NCI-H345 treated with DMSO at 0.1 percent for 48 hours (cell line): ENCODE measurements at regions not wholly inside any gene's neighbourhood (a gene's known extent, or its start where the extent isn't known, plus 50 kb on each side); places are given as distances from the start of the nearest gene placed in this dataset.
"Not testable (repeated sequence)": the region's sequence is repeated elsewhere in the genome, so short reads cannot be mapped to it uniquely, and the experiment has no call there.

ENCODE experiments used
- DNase-seq: peaks from one replicate; lab custom pipeline; 2025; ENCODE audit not compliant: unreplicated experiment; lab: John Stamatoyannopoulos, UW

- DNase-seq = no peak
These were observed 87.7 kb downstream of the IYD start for GRCh38 chr6:150456466-150456865.

- DNase-seq = no peak
These were observed 88.3 kb downstream of the IYD start for GRCh38 chr6:150456902-150457643.

GRCh38 chr6:150458579-150458978, 89.8 kb downstream of the IYD start:
- DNase-seq = no peak

GRCh38 chr6:150463852-150464251, 95.0 kb downstream of the IYD start:
- no peak for DNase-seq

- DNase-seq = no peak
These were observed 96.2 kb downstream of the IYD start for GRCh38 chr6:150464966-150465365.

GRCh38 chr6:150465610-150466009, 96.8 kb downstream of the IYD start:
- DNase-seq = no peak

DNA sequence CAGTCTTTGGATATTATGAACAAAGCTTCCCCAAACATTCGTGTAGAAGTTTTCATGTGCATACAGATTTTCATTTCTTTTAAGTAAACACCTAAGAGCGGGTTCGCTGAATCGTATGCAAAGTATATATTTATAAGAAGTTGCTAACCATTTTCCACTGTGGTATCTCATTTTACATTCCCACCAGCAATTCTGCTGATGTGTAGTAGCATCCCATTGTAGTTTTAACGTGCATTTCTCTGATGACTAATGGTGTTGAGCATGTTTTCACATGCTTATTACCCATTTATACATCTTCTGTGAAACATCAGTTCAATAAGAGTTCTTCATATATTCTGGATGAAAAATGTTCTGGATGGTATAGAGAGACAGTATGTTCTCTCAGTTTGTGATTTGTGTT, 97.4 kb downstream of the IYD start:
- no peak for DNase-seq

GRCh38 chr6:150470131-150470530, 101.3 kb downstream of the IYD start:
- DNase-seq = no peak

GRCh38 chr6:150470960-150471665, 102.3 kb downstream of the IYD start:
- DNase-seq = no peak

- no peak for DNase-seq
These were observed 110.1 kb downstream of the IYD start for GRCh38 chr6:150478656-150479545.

GRCh38 chr6:150482883-150483409, 114.1 kb downstream of the IYD start:
- DNase-seq = no peak

- no peak for DNase-seq
These were observed 114.3 kb upstream of the PLEKHG1 start for GRCh38 chr6:150485161-150485958.

DNA sequence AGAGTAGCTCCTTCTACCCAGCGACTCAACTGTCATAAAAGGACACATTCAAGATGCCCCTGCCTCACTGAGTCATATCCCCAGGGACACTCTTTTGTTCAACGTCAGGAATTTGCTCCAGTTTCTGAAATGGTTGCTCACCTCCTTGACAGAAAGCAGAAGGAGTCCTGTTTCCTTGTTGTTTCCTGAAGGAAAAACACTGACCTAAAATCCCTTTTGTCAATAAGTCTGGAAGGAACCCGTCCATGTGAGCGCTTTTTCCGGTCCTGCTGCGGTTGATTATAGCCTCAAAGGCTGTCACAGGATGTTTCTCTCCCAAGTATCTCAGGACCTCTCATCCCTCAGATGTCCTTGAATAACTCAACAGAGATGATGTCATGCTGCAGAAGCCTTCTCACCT, 113.6 kb upstream of the PLEKHG1 start:
- DNase-seq = no peak

DNA sequence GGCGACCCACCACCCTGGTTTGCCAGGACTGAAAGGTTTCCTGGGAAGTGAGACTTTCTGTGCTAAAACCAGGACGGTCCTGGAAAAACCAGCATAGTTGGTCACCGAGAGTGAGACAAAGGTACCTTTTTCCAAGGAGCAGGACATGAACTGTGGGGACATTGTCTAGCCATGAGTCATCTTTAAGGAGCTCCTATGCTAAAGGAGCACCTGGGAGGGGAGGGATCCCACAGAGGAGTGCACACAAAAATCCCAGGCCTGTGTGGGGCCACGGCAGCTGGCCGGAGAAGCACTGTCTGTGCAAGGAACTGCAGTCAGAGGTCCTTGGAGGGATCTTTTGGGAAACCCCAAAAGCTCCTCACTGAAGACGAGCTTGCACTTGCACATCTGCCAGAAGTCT, 109.1 kb upstream of the PLEKHG1 start:
- no peak for DNase-seq

DNA sequence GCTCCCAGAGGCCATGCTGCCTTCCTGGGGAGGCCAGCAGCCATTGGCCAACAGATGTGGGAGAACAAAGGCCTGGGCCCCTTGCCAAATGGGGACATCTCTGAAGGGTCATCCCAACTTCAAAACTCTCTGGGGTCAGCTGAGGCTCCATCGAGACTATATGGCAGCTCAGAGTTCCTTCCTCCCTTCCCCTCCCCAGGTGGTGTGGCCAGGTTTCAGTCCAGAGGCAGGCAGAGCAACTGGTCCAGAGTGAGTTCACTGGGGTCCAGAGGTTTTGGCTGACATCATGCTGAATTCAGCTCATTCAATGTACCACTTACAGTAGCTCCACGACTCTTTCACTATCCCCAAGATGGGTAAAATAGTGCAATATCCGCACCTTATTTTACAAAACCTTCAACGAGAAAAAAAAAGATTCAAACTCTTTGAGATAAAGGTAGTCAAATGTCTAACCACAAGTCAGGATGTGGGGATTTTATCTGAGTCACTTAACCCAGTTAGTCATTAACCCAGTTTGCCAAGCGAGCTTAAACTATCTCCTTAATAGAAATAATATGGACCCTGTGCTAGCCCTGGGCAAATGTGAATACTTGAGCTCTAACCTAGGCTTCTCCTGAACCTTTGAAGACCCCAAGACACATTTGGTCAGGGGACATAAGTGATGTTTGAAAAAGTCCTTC, 108.4 kb upstream of the PLEKHG1 start:
- DNase-seq = no peak

- no peak for DNase-seq
These were observed 107.9 kb upstream of the PLEKHG1 start for GRCh38 chr6:150491811-150492172.

DNA sequence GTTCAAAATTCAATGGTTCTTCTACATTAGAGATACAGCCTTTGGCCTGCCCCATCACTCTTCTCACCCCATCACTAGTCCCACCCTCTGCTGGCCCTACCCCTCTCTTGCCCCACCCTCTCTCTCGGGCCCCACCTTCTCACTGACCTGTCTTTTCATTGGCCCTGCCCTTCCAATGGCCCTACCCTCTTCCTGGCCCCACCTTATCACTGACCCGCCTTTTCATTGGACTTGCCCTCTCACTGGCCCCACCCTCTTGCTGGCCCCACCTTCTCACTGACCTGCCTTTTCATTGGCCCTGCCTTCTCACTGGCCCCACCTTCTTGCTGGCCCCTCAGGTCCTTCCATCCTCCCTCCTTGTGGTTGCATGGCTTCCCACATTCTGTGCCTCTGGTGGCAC, 107.2 kb upstream of the PLEKHG1 start:
- no peak for DNase-seq

DNA sequence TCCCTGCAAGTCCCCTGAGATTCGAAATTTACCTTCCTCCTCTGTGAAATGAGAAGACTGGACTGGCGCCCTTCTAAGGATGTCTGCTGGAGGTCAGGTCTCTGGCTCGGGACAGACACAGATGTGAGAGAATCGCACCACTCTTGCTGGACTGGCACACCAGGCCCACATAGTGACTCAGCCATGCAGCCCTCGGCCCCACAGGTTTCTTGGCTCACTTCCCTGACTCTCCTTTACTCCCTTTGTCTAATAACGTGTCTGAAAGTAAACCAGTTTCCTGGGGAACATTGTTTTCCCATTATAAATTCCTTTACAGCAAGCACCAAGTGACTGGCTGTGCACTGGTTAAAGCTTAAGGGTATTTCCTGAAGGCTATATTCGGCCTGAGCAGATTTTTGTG, 106.7 kb upstream of the PLEKHG1 start:
- DNase-seq = no peak

GRCh38 chr6:150493552-150493951, 106.1 kb upstream of the PLEKHG1 start:
- DNase-seq = not testable (repeated sequence)

DNA sequence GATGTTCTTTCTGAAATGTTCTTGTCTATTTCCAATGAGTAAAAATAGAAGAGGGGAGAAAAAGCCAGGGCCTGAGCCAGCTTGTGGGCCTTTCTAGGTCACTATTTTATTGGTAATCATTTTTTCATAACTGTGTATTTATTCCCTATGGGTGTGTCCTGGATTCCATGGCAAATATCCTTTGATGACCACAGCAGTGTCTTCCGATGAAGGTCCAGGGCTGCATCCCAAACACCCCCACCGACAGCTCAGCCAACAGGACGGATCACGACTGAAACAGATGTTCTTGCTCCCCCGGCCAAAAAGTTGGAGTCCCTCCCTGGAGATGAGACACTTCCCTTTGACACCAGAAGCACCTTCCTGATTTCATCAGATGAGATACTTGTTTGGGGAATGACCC, 105.4 kb upstream of the PLEKHG1 start:
- no peak for DNase-seq
